H1 (cell line): ENCODE measurements at regions not wholly inside any gene's neighbourhood (a gene's known extent, or its start where the extent isn't known, plus 50 kb on each side); places are given as distances from the start of the nearest gene placed in this dataset.

Source experiments
- BRCA1 ChIP-seq: IDR thresholded peaks from 2 replicates; pipeline ENCODE4 v1.6.1; 2012; ENCODE audit warnings: low read depth, low read length, improper control_type of control experiment
- CHD7 ChIP-seq: fragments of 300-600 bp; sonication (generic); IDR thresholded peaks from 2 replicates; pipeline ENCODE4 v1.7.1; 2012; ENCODE audit warnings: low read length, moderate library complexity, mild to moderate bottlenecking, inconsistent platforms; ENCODE audit not compliant: insufficient replicate concordance
- CTCF ChIP-seq, 3 experiments: IDR thresholded peaks; 1 replicate in 2 of 3; 2 replicates in 1 of 3; pipeline versions ENCODE4 v1.5.1 to v1.6.1; 2011; ENCODE audit warnings: low read length in 3 of 3, mild to moderate bottlenecking in 3 of 3, inconsistent platforms in 2 of 3, low read depth in 1 of 3, moderate library complexity in 1 of 3; ENCODE audit not compliant: insufficient read depth in 1 of 3; ENCODE audit errors: control extremely low read depth in 1 of 3
- FOSL1 ChIP-seq: IDR thresholded peaks from 2 replicates; pipeline ENCODE4 v1.6.1; 2011; ENCODE audit warnings: mild to moderate bottlenecking, low read depth, low read length, moderate library complexity; ENCODE audit not compliant: insufficient read depth
- HDAC6 ChIP-seq: IDR thresholded peaks from one replicate; pipeline ENCODE4 v1.7.1; 2012; ENCODE audit warnings: low read depth, mild to moderate bottlenecking, inconsistent platforms, low read length, moderate library complexity
- POU5F1 ChIP-seq: IDR thresholded peaks from 2 replicates; pipeline ENCODE4 v1.6.1; 2011; ENCODE audit warnings: low read depth, mild to moderate bottlenecking, low read length, moderate library complexity
- TEAD4 ChIP-seq: IDR thresholded peaks from 2 replicates; pipeline ENCODE4 v1.6.1; 2012; ENCODE audit warnings: low read depth, low read length, inconsistent platforms, mixed read lengths
- ZNF274 ChIP-seq: IDR thresholded peaks from 2 replicates; pipeline ENCODE4 v1.7.0; 2012; ENCODE audit warnings: low read length, borderline replicate concordance; ENCODE audit errors: extremely low read depth
- TF ChIP-seq, protein P1 (sequence below): IDR thresholded peaks from 2 replicates; pipeline ENCODE4 v1.6.1; 2011; ENCODE audit warnings: low read depth, mild to moderate bottlenecking, low read length; ENCODE audit not compliant: insufficient read depth

- TF ChIP-seq CHD7 (no peak), FOSL1 (no peak), HDAC6 (no peak), CTCF (IDR thresholded peaks at IDR 0.05; ENCODE audit: control extremely low read depth in 1 of 3, insufficient read depth in 1 of 3, low read depth in 1 of 3, low read length in 3 of 3) (no peak), BRCA1 (no peak), ZNF274 (no peak), POU5F1 (no peak), TEAD4 (no peak)
- TF ChIP-seq, protein P1, sequence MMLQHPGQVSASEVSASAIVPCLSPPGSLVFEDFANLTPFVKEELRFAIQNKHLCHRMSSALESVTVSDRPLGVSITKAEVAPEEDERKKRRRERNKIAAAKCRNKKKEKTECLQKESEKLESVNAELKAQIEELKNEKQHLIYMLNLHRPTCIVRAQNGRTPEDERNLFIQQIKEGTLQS: no peak
Measured at GRCh38 chr6:167643223-167643622, 183.5 kb upstream of the AFDN start (continued).
